ENCODE measurements at regions not wholly inside any gene's neighbourhood (a gene's known extent, or its start where the extent isn't known, plus 50 kb on each side); places are given as distances from the start of the nearest gene placed in this dataset.
A peak's percentile ranks its signal among the peaks of the same experiment; 100 is the strongest.
"Not testable (repeated sequence)": the region's sequence is repeated elsewhere in the genome, so short reads cannot be mapped to it uniquely, and the experiment has no call there.

GRCh38 chr14:28966416-28967233, 200.0 kb downstream of the FOXG1 start:
- H3K4me3 ChIP-seq: no peak overlapping the region
- H3K4me1 ChIP-seq: peaks cover 4% of the 10 kb centered on the region; the same call in 1 of the 2 replicates
- no peaks in the 10 kb centered on the region for H3K27me3 ChIP-seq (ENCODE audit: low read depth)
- no peak for DNase-seq (ENCODE audit: low spot score in 2 of 2)
- in situ Hi-C loops (cut with MboI; ENCODE audit: low sequenced_read_pairs): no loop called here
- H3K36me3 ChIP-seq (replicated peaks): no peaks in the 10 kb centered on the region
- H3K9me3 ChIP-seq: no peaks in the 10 kb centered on the region

- DNase-seq (ENCODE audit: low spot score in 2 of 2): no peak
- Histone ChIP-seq H3K9me3 (no peaks in the 10 kb centered on the region), H3K27me3 (ENCODE audit: low read depth) (no peaks in the 10 kb centered on the region), H3K36me3 (replicated peaks) (no peaks in the 10 kb centered on the region), H3K4me3 (no peak overlapping the region), H3K4me1 (no peaks in the 10 kb centered on the region)
- in situ Hi-C loops (cut with MboI; ENCODE audit: low sequenced_read_pairs): no loop called here
Observed at GRCh38 chr14:28975084-28975483, 208.5 kb downstream of the FOXG1 start.

GRCh38 chr14:28982228-28982627, 215.6 kb downstream of the FOXG1 start:
- H3K4me1 ChIP-seq: no peaks in the 10 kb centered on the region
- in situ Hi-C loops (cut with MboI; ENCODE audit: low sequenced_read_pairs): no loop called here
- H3K4me3 ChIP-seq: no peak overlapping the region
- no peak for DNase-seq (ENCODE audit: low spot score in 2 of 2)
- H3K36me3 ChIP-seq (replicated peaks): no peaks in the 10 kb centered on the region
- no peaks in the 10 kb centered on the region for H3K27me3 ChIP-seq (ENCODE audit: low read depth)
- H3K9me3 ChIP-seq: no peaks in the 10 kb centered on the region

GRCh38 chr14:28983279-28983678, 216.7 kb downstream of the FOXG1 start:
- no peak for DNase-seq (ENCODE audit: low spot score in 2 of 2)
- Histone ChIP-seq H3K4me1 (no peaks in the 10 kb centered on the region), H3K4me3 (no peak overlapping the region), H3K36me3 (replicated peaks) (no peaks in the 10 kb centered on the region), H3K9me3 (no peaks in the 10 kb centered on the region), H3K27me3 (ENCODE audit: low read depth) (no peaks in the 10 kb centered on the region)
- in situ Hi-C loops (cut with MboI; ENCODE audit: low sequenced_read_pairs): no loop called here

- Histone ChIP-seq H3K9me3 (no peaks in the 10 kb centered on the region), H3K36me3 (replicated peaks) (no peaks in the 10 kb centered on the region), H3K4me1 (no peaks in the 10 kb centered on the region), H3K27me3 (ENCODE audit: low read depth) (no peaks in the 10 kb centered on the region), H3K4me3 (no peak overlapping the region)
- in situ Hi-C loops (cut with MboI; ENCODE audit: low sequenced_read_pairs): no loop called here
- no peak for DNase-seq (ENCODE audit: low spot score in 2 of 2)
Observed at GRCh38 chr14:28987516-28987915, 220.9 kb downstream of the FOXG1 start.

- not testable (repeated sequence) for H3K36me3 ChIP-seq (replicated peaks)
Observed at GRCh38 chr14:28997196-28997595, 230.6 kb downstream of the FOXG1 start.

GRCh38 chr14:28999656-29000055, 233.1 kb downstream of the FOXG1 start:
- no peaks in the 10 kb centered on the region for H3K36me3 ChIP-seq (replicated peaks)
- in situ Hi-C loops (cut with MboI; ENCODE audit: low sequenced_read_pairs): no loop called here

More at GRCh38 chr14:28997196-28997595, 230.6 kb downstream of the FOXG1 start:
- H3K4me1 ChIP-seq; H3K27me3 ChIP-seq (ENCODE audit: low read depth); DNase-seq (ENCODE audit: low spot score in 2 of 2); H3K9me3 ChIP-seq; H3K4me3 ChIP-seq; in situ Hi-C loops (cut with MboI; ENCODE audit: low sequenced_read_pairs): not testable (repeated sequence)

GRCh38 chr14:29005647-29006046, 239.1 kb downstream of the FOXG1 start:
- H3K27me3 ChIP-seq (ENCODE audit: low read depth): no peaks in the 10 kb centered on the region
- H3K9me3 ChIP-seq: no peaks in the 10 kb centered on the region
- H3K4me1 ChIP-seq: no peaks in the 10 kb centered on the region
- DNase-seq (ENCODE audit: low spot score in 2 of 2): no peak
- no peak overlapping the region for H3K4me3 ChIP-seq
- in situ Hi-C loops (cut with MboI; ENCODE audit: low sequenced_read_pairs): no loop called here
- H3K36me3 ChIP-seq (replicated peaks): no peaks in the 10 kb centered on the region

More at GRCh38 chr14:28999656-29000055, 233.1 kb downstream of the FOXG1 start:
- no peak for DNase-seq (ENCODE audit: low spot score in 2 of 2)
- no peak overlapping the region for H3K4me3 ChIP-seq
- H3K9me3 ChIP-seq: no peaks in the 10 kb centered on the region
- H3K27me3 ChIP-seq (ENCODE audit: low read depth): no peaks in the 10 kb centered on the region
- no peaks in the 10 kb centered on the region for H3K4me1 ChIP-seq

- in situ Hi-C loops (cut with MboI; ENCODE audit: low sequenced_read_pairs): no loop called here
- Histone ChIP-seq H3K36me3 (replicated peaks) (no peaks in the 10 kb centered on the region), H3K27me3 (ENCODE audit: low read depth) (no peaks in the 10 kb centered on the region), H3K9me3 (no peaks in the 10 kb centered on the region), H3K4me3 (no peak overlapping the region), H3K4me1 (no peaks in the 10 kb centered on the region)
- DNase-seq (ENCODE audit: low spot score in 2 of 2): no peak
Observed at GRCh38 chr14:29007990-29008389, 241.4 kb downstream of the FOXG1 start.

- Histone ChIP-seq H3K4me3 (no peak overlapping the region), H3K27me3 (ENCODE audit: low read depth) (no peaks in the 10 kb centered on the region; the same call in 1 of the 2 replicates), H3K9me3 (no peaks in the 10 kb centered on the region), H3K4me1 (peaks cover 13% of the 10 kb centered on the region), H3K36me3 (replicated peaks) (no peaks in the 10 kb centered on the region)
- in situ Hi-C loops (cut with MboI; ENCODE audit: low sequenced_read_pairs): no loop called here
- peak; percentile 50 to 82 for DNase-seq (ENCODE audit: low spot score in 2 of 2)
Observed at GRCh38 chr14:29016050-29016900, 249.7 kb downstream of the FOXG1 start.

GRCh38 chr14:29023505-29023904, 256.9 kb downstream of the FOXG1 start:
- H3K4me3 ChIP-seq; in situ Hi-C loops (cut with MboI; ENCODE audit: low sequenced_read_pairs); H3K27me3 ChIP-seq (ENCODE audit: low read depth); H3K36me3 ChIP-seq (replicated peaks); DNase-seq (ENCODE audit: low spot score in 2 of 2); H3K9me3 ChIP-seq: not testable (repeated sequence)
- peaks cover 13% of the 10 kb centered on the region for H3K4me1 ChIP-seq

GRCh38 chr14:29027441-29027840, 260.9 kb downstream of the FOXG1 start:
- in situ Hi-C loops (cut with MboI; ENCODE audit: low sequenced_read_pairs): not testable (repeated sequence)

GRCh38 chr14:29027941-29028705, 261.5 kb downstream of the FOXG1 start:
- H3K36me3 ChIP-seq (replicated peaks); H3K9me3 ChIP-seq; in situ Hi-C loops (cut with MboI; ENCODE audit: low sequenced_read_pairs); H3K27me3 ChIP-seq (ENCODE audit: low read depth); H3K4me3 ChIP-seq; DNase-seq (ENCODE audit: low spot score in 2 of 2); H3K4me1 ChIP-seq: not testable (repeated sequence)

More at GRCh38 chr14:29027441-29027840, 260.9 kb downstream of the FOXG1 start:
- DNase-seq (ENCODE audit: low spot score in 2 of 2); H3K27me3 ChIP-seq (ENCODE audit: low read depth); H3K4me3 ChIP-seq; H3K4me1 ChIP-seq; H3K36me3 ChIP-seq (replicated peaks); H3K9me3 ChIP-seq: not testable (repeated sequence)

Measured in HAP-1 (cell line).